Loucy (cell line): ENCODE measurements at regions not wholly inside any gene's neighbourhood (a gene's known extent, or its start where the extent isn't known, plus 50 kb on each side); places are given as distances from the start of the nearest gene placed in this dataset.

Experiments used
- H2AFZ ChIP-seq: fragments of 200-600 bp; sonication (generic); 2 replicates; pipeline ENCODE4 v1.6.0; 2016; ENCODE audit warnings: antibody characterized with exemption, mild to moderate bottlenecking, low read length, moderate library complexity
- H3F3A ChIP-seq: fragments of 200-600 bp; 2 replicates; pipeline ENCODE4 v1.6.0; 2016; ENCODE audit warnings: antibody characterized with exemption, low read depth, mild to moderate bottlenecking
- H3K27me3 ChIP-seq: fragments of 200-600 bp; sonication (generic); 2 replicates; pipeline ENCODE4 v1.6.1; 2014; ENCODE audit warnings: low read length, mild to moderate bottlenecking; ENCODE audit not compliant: insufficient read depth, poor library complexity, severe bottlenecking
- H3K36me3 ChIP-seq: fragments of 200-600 bp; sonication (generic); 2 replicates; pipeline ENCODE4 v1.6.1; 2016; ENCODE audit warnings: low read length; ENCODE audit not compliant: insufficient read depth
- H3K4me1 ChIP-seq: fragments of 200-600 bp; sonication (generic); 2 replicates; pipeline ENCODE4 v1.5.1; 2014; ENCODE audit warnings: low read length, mild to moderate bottlenecking; ENCODE audit not compliant: insufficient read depth, poor library complexity, severe bottlenecking
- H3K4me2 ChIP-seq: fragments of 200-600 bp; sonication (generic); 2 replicates; pipeline ENCODE4 v1.6.0; 2014; ENCODE audit warnings: antibody characterized with exemption, low read length, low read depth, mild to moderate bottlenecking; ENCODE audit not compliant: poor library complexity, severe bottlenecking
- H3K4me3 ChIP-seq: fragments of 200-600 bp; sonication (generic); 2 replicates; pipeline ENCODE4 v1.5.1; 2014; ENCODE audit warnings: low read length, mild to moderate bottlenecking, mixed read lengths; ENCODE audit not compliant: poor library complexity, severe bottlenecking
- H3K79me2 ChIP-seq: fragments of 200-600 bp; sonication (generic); 2 replicates; pipeline ENCODE4 v1.6.1; 2014; ENCODE audit warnings: low read length; ENCODE audit not compliant: insufficient read depth
- H3K9ac ChIP-seq: fragments of 200-600 bp; sonication (generic); 2 replicates; pipeline ENCODE4 v1.6.0; 2014; ENCODE audit warnings: mild to moderate bottlenecking, low read depth, low read length, moderate library complexity; ENCODE audit not compliant: poor library complexity, severe bottlenecking
- H3K9me2 ChIP-seq: fragments of 200-600 bp; sonication (generic); replicated peaks from 2 replicates; pipeline ENCODE4 v1.6.1; 2016; ENCODE audit warnings: low read depth, low read length, mixed read lengths
- H3K9me3 ChIP-seq: fragments of 200-600 bp; sonication (generic); 2 replicates; pipeline ENCODE4 v1.6.1; 2014; ENCODE audit warnings: mild to moderate bottlenecking, antibody characterized with exemption, low read length, low read depth; ENCODE audit not compliant: insufficient read depth
- H4K20me1 ChIP-seq: fragments of 200-600 bp; sonication (generic); 2 replicates; pipeline ENCODE4 v1.6.0; 2014; ENCODE audit warnings: antibody characterized with exemption, low read length, mild to moderate bottlenecking; ENCODE audit not compliant: insufficient read depth, poor library complexity, severe bottlenecking
- CTCF ChIP-seq: fragments of 200-600 bp; sonication (generic); conservative IDR thresholded peaks from 2 replicates; pipeline ENCODE4 v1.5.1; 2014; ENCODE audit warnings: mild to moderate bottlenecking, antibody characterized with exemption, low read length
- EZH2phosphoT487 ChIP-seq: fragments of 200-600 bp; IDR thresholded peaks from 2 replicates; pipeline ENCODE4 v1.6.1; 2018; ENCODE audit warnings: antibody characterized with exemption, mild to moderate bottlenecking, moderate library complexity, borderline replicate concordance

- Histone ChIP-seq H3K4me2 (no peak overlapping the region), H3K9ac (no peak overlapping the region), H2AFZ (no peak overlapping the region), H3K36me3 (no peaks in the 10 kb centered on the region), H3K4me1 (no peaks in the 10 kb centered on the region), H3F3A (no peaks in the 10 kb centered on the region), H3K4me3 (no peak overlapping the region), H3K9me3 (no peaks in the 10 kb centered on the region), H3K27me3 (no peaks in the 10 kb centered on the region), H3K79me2 (no peaks in the 10 kb centered on the region), H4K20me1 (no peaks in the 10 kb centered on the region), H3K9me2 (no peaks in the 10 kb centered on the region)
- TF ChIP-seq EZH2phosphoT487 (no peak), CTCF (no peak)
These were observed 91.7 kb upstream of the WNT4 start for GRCh38 chr1:22234476-22235030.

- H3F3A ChIP-seq, result no peaks in the 10 kb centered on the region
- H2AFZ ChIP-seq, result no peak overlapping the region
- H3K4me1 ChIP-seq, result no peaks in the 10 kb centered on the region
- H3K4me2 ChIP-seq, result no peak overlapping the region
- H3K4me3 ChIP-seq, result no peak overlapping the region
- H3K79me2 ChIP-seq, result no peaks in the 10 kb centered on the region
- H3K36me3 ChIP-seq, result no peaks in the 10 kb centered on the region
- TF ChIP-seq EZH2phosphoT487 (no peak), CTCF (no peak)
- no peaks in the 10 kb centered on the region for H3K9me2 ChIP-seq
- H3K27me3 ChIP-seq, result no peaks in the 10 kb centered on the region
- H3K9ac ChIP-seq, result no peak overlapping the region
- H3K9me3 ChIP-seq, result no peaks in the 10 kb centered on the region
- H4K20me1 ChIP-seq, result no peaks in the 10 kb centered on the region
These were observed 93.3 kb upstream of the WNT4 start for GRCh38 chr1:22236166-22236565.

- no peaks in the 10 kb centered on the region for H4K20me1 ChIP-seq
- no peaks in the 10 kb centered on the region for H3K9me3 ChIP-seq
- H3F3A ChIP-seq, result no peaks in the 10 kb centered on the region
- TF ChIP-seq CTCF (no peak), EZH2phosphoT487 (no peak)
- no peaks in the 10 kb centered on the region for H3K9me2 ChIP-seq
- H3K4me1 ChIP-seq, result no peaks in the 10 kb centered on the region
- no peaks in the 10 kb centered on the region for H3K79me2 ChIP-seq
- H3K9ac ChIP-seq, result no peak overlapping the region
- H3K4me3 ChIP-seq, result no peak overlapping the region
- no peaks in the 10 kb centered on the region for H3K36me3 ChIP-seq
- H3K27me3 ChIP-seq, result no peaks in the 10 kb centered on the region
- no peak overlapping the region for H3K4me2 ChIP-seq
- H2AFZ ChIP-seq, result no peak overlapping the region
These were observed 94.0 kb upstream of the WNT4 start for GRCh38 chr1:22236900-22237299.
